ENCODE measurements at regions not wholly inside any gene's neighbourhood (a gene's known extent, or its start where the extent isn't known, plus 50 kb on each side); places are given as distances from the start of the nearest gene placed in this dataset.

DNA sequence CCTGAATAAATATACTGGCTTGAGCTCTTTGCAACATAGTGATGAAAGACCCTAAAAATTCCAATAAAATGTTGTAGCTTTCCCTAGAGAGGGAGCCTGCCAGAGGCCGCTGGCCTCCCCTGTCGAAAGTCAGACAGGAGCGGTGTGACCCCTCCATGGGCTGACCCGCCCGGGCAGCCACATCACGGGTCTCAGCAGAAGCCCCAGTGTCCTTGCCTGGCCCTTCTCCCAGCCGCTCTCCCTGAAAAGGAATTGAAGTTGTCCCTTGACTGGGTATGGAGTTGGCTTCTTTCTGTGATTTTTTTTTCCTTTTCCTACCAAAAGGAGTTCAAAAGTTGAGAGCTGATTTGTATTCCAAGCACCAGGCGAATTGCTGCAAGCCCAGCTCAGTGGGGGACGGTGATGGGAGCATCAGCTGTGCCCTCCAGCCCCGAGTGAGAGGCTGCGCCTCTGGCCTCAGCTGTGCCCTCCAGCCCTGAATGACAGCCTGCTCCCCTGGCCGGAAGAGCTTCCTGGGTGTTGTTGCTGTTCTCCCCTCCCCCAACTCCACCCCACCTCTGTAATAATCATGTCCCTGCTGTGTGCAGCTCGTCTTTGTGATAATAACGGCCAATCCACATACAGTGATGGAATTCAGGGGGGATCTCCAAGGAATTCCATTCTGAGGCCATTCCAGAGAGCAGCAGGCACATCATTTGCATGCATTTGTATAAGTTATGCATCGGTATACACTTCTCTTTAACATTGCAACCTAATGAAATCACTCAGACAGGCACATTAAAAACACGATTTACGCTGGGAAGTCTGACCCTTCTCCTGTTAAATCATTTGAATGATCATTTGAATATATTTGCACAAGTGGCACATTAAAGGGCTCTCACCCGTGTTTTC lies 501.0 kb downstream of the EIPR1 start:
- no peak for TF ChIP-seq POLR2A (IDR thresholded peaks at IDR 0.05)
- TF ChIP-seq, protein P1, sequence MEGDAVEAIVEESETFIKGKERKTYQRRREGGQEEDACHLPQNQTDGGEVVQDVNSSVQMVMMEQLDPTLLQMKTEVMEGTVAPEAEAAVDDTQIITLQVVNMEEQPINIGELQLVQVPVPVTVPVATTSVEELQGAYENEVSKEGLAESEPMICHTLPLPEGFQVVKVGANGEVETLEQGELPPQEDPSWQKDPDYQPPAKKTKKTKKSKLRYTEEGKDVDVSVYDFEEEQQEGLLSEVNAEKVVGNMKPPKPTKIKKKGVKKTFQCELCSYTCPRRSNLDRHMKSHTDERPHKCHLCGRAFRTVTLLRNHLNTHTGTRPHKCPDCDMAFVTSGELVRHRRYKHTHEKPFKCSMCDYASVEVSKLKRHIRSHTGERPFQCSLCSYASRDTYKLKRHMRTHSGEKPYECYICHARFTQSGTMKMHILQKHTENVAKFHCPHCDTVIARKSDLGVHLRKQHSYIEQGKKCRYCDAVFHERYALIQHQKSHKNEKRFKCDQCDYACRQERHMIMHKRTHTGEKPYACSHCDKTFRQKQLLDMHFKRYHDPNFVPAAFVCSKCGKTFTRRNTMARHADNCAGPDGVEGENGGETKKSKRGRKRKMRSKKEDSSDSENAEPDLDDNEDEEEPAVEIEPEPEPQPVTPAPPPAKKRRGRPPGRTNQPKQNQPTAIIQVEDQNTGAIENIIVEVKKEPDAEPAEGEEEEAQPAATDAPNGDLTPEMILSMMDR (IDR thresholded peaks at IDR 0.05): no peak

Measured in lower leg skin (tissue), 3 donors.